ENCODE measurements at regions not wholly inside any gene's neighbourhood (a gene's known extent, or its start where the extent isn't known, plus 50 kb on each side); places are given as distances from the start of the nearest gene placed in this dataset.

DNA sequence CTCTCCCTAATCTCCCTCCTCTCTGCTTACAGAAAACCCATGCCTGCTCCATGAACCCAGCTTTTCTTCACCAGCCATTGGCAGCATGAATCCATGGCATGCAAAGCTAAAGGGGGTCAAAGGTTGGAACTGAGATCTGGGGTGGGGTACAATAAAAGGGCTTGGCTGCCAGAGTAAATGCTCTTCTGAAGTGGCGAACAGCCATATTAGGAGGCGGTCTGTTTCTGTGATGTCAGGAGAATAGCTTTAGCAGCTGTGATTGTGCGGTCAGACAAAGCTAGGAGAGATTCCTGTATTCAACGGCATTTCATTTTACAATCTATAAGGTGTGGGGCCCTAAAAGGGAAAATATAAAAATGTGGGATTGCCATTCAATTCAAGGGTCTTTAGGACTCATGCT is 71.7 kb upstream of the TMPRSS2 start:
- TF ChIP-seq, protein P1, sequence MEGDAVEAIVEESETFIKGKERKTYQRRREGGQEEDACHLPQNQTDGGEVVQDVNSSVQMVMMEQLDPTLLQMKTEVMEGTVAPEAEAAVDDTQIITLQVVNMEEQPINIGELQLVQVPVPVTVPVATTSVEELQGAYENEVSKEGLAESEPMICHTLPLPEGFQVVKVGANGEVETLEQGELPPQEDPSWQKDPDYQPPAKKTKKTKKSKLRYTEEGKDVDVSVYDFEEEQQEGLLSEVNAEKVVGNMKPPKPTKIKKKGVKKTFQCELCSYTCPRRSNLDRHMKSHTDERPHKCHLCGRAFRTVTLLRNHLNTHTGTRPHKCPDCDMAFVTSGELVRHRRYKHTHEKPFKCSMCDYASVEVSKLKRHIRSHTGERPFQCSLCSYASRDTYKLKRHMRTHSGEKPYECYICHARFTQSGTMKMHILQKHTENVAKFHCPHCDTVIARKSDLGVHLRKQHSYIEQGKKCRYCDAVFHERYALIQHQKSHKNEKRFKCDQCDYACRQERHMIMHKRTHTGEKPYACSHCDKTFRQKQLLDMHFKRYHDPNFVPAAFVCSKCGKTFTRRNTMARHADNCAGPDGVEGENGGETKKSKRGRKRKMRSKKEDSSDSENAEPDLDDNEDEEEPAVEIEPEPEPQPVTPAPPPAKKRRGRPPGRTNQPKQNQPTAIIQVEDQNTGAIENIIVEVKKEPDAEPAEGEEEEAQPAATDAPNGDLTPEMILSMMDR (IDR thresholded peaks at IDR 0.05; ENCODE audit: low read depth, low read length), result no peak
- no peak for TF ChIP-seq EZH2phosphoT487 (IDR thresholded peaks at IDR 0.05; ENCODE audit: low read depth)
